H1 (cell line): ENCODE measurements at regions not wholly inside any gene's neighbourhood (a gene's known extent, or its start where the extent isn't known, plus 50 kb on each side); places are given as distances from the start of the nearest gene placed in this dataset.
"Not testable (repeated sequence)": the region's sequence is repeated elsewhere in the genome, so short reads cannot be mapped to it uniquely, and the experiment has no call there.

Experiments
- CTCF ChIA-PET: fragments of 300-600 bp; sonication (Branson Sonifier 250); formaldehyde crosslinking; loops from one replicate; lab custom pipeline; 2021; ENCODE audit not compliant: partially characterized antibody; lab: Charles Lee
- POLR2A ChIA-PET: fragments of 300-600 bp; sonication (Branson Sonifier 250); formaldehyde crosslinking; loops from one replicate; lab custom pipeline; 2021; ENCODE audit warnings: inconsistent platforms; ENCODE audit not compliant: partially characterized antibody; lab: Charles Lee
- DNase-seq, 2 experiments: peaks; one replicate each; pipeline versions ENCODE4 v3.0.0 to v3.0.0-alpha.2; 2010 to 2022; ENCODE audit warnings: low spot score in 2 of 2, low read depth in 1 of 2, mixed read lengths in 1 of 2
- FAIRE-seq: peaks from 2 replicates; lab custom pipeline; 2011; peaks lifted over from hg19 to GRCh38; lab: Jason Lieb, UNC
- H2AFZ ChIP-seq: 2 replicates; pipeline ENCODE4 v1.8.1; 2012; ENCODE audit warnings: low read length, inconsistent platforms
- H2AK5ac ChIP-seq: 2 replicates; pipeline ENCODE4 v1.6.1; 2013; ENCODE audit warnings: low read depth, low read length
- H2BK120ac ChIP-seq: replicated peaks from 2 replicates; pipeline ENCODE3; 2013; ENCODE audit warnings: low read depth, low read length, inconsistent platforms
- H2BK12ac ChIP-seq: 2 replicates; pipeline ENCODE4 v1.6.1; 2013; ENCODE audit warnings: low read depth, low read length
- H2BK15ac ChIP-seq: 2 replicates; pipeline ENCODE4 v1.6.1; 2013; ENCODE audit warnings: low read length
- H2BK20ac ChIP-seq: 2 replicates; pipeline ENCODE4 v1.6.1; 2013; ENCODE audit warnings: low read length
- H2BK5ac ChIP-seq: 2 replicates; pipeline ENCODE4 v1.6.1; 2013; ENCODE audit warnings: low read depth, low read length
- H3K14ac ChIP-seq: 2 replicates; pipeline ENCODE4 v1.6.1; 2013; ENCODE audit warnings: inconsistent platforms; ENCODE audit not compliant: insufficient read length
- H3K18ac ChIP-seq: 2 replicates; pipeline ENCODE4 v1.6.1; 2013; ENCODE audit warnings: low read length; ENCODE audit errors: extremely low read depth
- H3K23ac ChIP-seq: 2 replicates; pipeline ENCODE4 v1.6.1; 2013; ENCODE audit warnings: inconsistent platforms; ENCODE audit not compliant: insufficient read length
- H3K23me2 ChIP-seq: 2 replicates; pipeline ENCODE4 v1.6.1; 2013; ENCODE audit warnings: low read depth, low read length
- H3K27ac ChIP-seq: 2 replicates; pipeline ENCODE4 v1.6.1; 2011; ENCODE audit warnings: low read depth, low read length, inconsistent platforms
- H3K27me3 ChIP-seq, 4 experiments: replicated peaks in 1 of 4; 1 replicate in 1 of 4; 2 replicates in 3 of 4; pipeline versions ENCODE4 v1.6.1 to v1.8.1; 2011 to 2013; ENCODE audit warnings: low read length in 3 of 4, mild to moderate bottlenecking in 3 of 4, inconsistent platforms in 2 of 4, mixed read lengths in 2 of 4, moderate library complexity in 1 of 4; ENCODE audit not compliant: control insufficient read depth in 3 of 4, insufficient read depth in 3 of 4; ENCODE audit errors: extremely low read depth in 1 of 4
- H3K36me3 ChIP-seq, 4 experiments: 2 replicates each; pipeline versions ENCODE4 v1.6.1 to v1.8.1; 2011 to 2013; ENCODE audit warnings: mild to moderate bottlenecking in 4 of 4, low read length in 3 of 4, moderate library complexity in 2 of 4, control low read depth in 1 of 4, inconsistent platforms in 1 of 4; ENCODE audit not compliant: insufficient read depth in 4 of 4, control insufficient read depth in 2 of 4
- H3K4ac ChIP-seq: replicated peaks from 2 replicates; pipeline ENCODE3; 2013; ENCODE audit warnings: low read length, low read depth, mixed read lengths, inconsistent platforms; ENCODE audit not compliant: insufficient read length
- H3K4me1 ChIP-seq, 4 experiments: replicated peaks in 1 of 4; 1 replicate in 1 of 4; 2 replicates in 3 of 4; pipeline versions ENCODE4 v1.6.1 to v1.8.1; 2011 to 2013; ENCODE audit warnings: low read length in 3 of 4, inconsistent platforms in 2 of 4, mixed read lengths in 1 of 4; ENCODE audit not compliant: insufficient read depth in 4 of 4, control insufficient read depth in 3 of 4
- H3K4me2 ChIP-seq, 2 experiments: 2 replicates each; pipeline versions ENCODE4 v1.6.1 to v1.8.1; 2011 to 2013; ENCODE audit warnings: low read depth in 2 of 2, low read length in 2 of 2, control low read depth in 1 of 2, inconsistent platforms in 1 of 2, mild to moderate bottlenecking in 1 of 2; ENCODE audit not compliant: insufficient read depth in 1 of 2
- H3K4me3 ChIP-seq, 4 experiments: fragments of 200-600, 300-600 bp in 1 of 4; sonication (generic), shearing (Covaris generic), sonication (Bioruptor Twin) in 1 of 4; 2 replicates each; pipeline versions ENCODE4 v1.5.1 to v1.8.1; 2011 to 2016; ENCODE audit warnings: low read length in 4 of 4, low read depth in 3 of 4, control low read depth in 2 of 4, inconsistent platforms in 2 of 4, mild to moderate bottlenecking in 2 of 4, mixed read lengths in 1 of 4, moderate library complexity in 1 of 4; ENCODE audit not compliant: insufficient read depth in 2 of 4; ENCODE audit errors: extremely low read depth in 1 of 4
- H3K56ac ChIP-seq: replicated peaks from 2 replicates; pipeline ENCODE3; 2013; ENCODE audit warnings: low read depth, mild to moderate bottlenecking, mixed read lengths, low read length, inconsistent platforms; ENCODE audit not compliant: insufficient read length
- H3K79me1 ChIP-seq: 2 replicates; pipeline ENCODE4 v1.6.1; 2013; ENCODE audit warnings: low read depth, low read length, control low read depth
- H3K79me2 ChIP-seq, 2 experiments: 2 replicates each; pipeline versions ENCODE4 v1.6.1 to v1.8.1; 2012 to 2013; ENCODE audit warnings: low read length in 2 of 2, mild to moderate bottlenecking in 2 of 2, inconsistent platforms in 1 of 2; ENCODE audit not compliant: insufficient read depth in 2 of 2, control insufficient read depth in 1 of 2
- H3K9ac ChIP-seq, 4 experiments: replicated peaks in 1 of 4; 1 replicate in 1 of 4; 2 replicates in 3 of 4; pipeline versions ENCODE4 v1.6.1 to v1.8.1; 2011 to 2013; ENCODE audit warnings: low read depth in 3 of 4, low read length in 3 of 4, control low read depth in 2 of 4, mild to moderate bottlenecking in 2 of 4, moderate library complexity in 2 of 4, inconsistent platforms in 1 of 4; ENCODE audit errors: extremely low read depth in 1 of 4
- H3K9me3 ChIP-seq, 2 experiments: 2 replicates each; pipeline versions ENCODE4 v1.6.1 to v1.8.1; 2012 to 2013; ENCODE audit warnings: mild to moderate bottlenecking in 2 of 2, moderate library complexity in 2 of 2, control low read depth in 1 of 2, inconsistent platforms in 1 of 2, low read depth in 1 of 2, low read length in 1 of 2, mixed read lengths in 1 of 2; ENCODE audit not compliant: insufficient read depth in 2 of 2
- H4K20me1 ChIP-seq, 2 experiments: replicated peaks in 1 of 2; 2 replicates each; pipeline versions ENCODE3 to v1.8.1; 2011 to 2013; ENCODE audit warnings: inconsistent platforms in 2 of 2, low read length in 2 of 2, mild to moderate bottlenecking in 1 of 2; ENCODE audit not compliant: insufficient read depth in 2 of 2, control insufficient read depth in 1 of 2
- H4K5ac ChIP-seq: 2 replicates; pipeline ENCODE4 v1.6.1; 2013; ENCODE audit warnings: low read length, low read depth, mixed read lengths, inconsistent platforms; ENCODE audit not compliant: insufficient read length
- H4K8ac ChIP-seq: 2 replicates; pipeline ENCODE4 v1.8.0; 2013; ENCODE audit warnings: mild to moderate bottlenecking, moderate library complexity, low read length, inconsistent platforms; ENCODE audit not compliant: insufficient read depth; ENCODE audit errors: extremely low read depth
- H4K91ac ChIP-seq: replicated peaks from 2 replicates; pipeline ENCODE3; 2013; ENCODE audit warnings: low read length, mixed read lengths, inconsistent platforms; ENCODE audit not compliant: insufficient read length
- CEBPB ChIP-seq: IDR thresholded peaks from 2 replicates; pipeline ENCODE4 v1.6.1; 2012; ENCODE audit warnings: low read depth, low read length
- CHD1 ChIP-seq: IDR thresholded peaks from 2 replicates; pipeline ENCODE4 v1.6.1; 2012; ENCODE audit warnings: low read depth, low read length, improper control_type of control experiment
- NANOG ChIP-seq: IDR thresholded peaks from 2 replicates; pipeline ENCODE4 v1.6.1; 2011; ENCODE audit warnings: low read length, low read depth, mild to moderate bottlenecking, inconsistent platforms; ENCODE audit not compliant: insufficient read depth, poor library complexity, severe bottlenecking
- POLR2A ChIP-seq, 2 experiments: IDR thresholded peaks; 1 replicate in 1 of 2; 2 replicates in 1 of 2; pipeline ENCODE4 v1.6.1; 2011; ENCODE audit warnings: low read depth in 2 of 2, low read length in 2 of 2, mild to moderate bottlenecking in 2 of 2; ENCODE audit errors: control extremely low read depth in 1 of 2
- TAF7 ChIP-seq: optimal IDR thresholded peaks from 2 replicates; pipeline ENCODE3; 2011; ENCODE audit warnings: low read depth, mild to moderate bottlenecking, inconsistent platforms, low read length, moderate library complexity, borderline replicate concordance
- WGBS, 2 experiments: shearing (Covaris generic) in 1 of 2; methylation state at CpG; one replicate each; pipeline versions ENCODE4 v1.1.6 to v1.1.7; 2013 to 2015; ENCODE audit warnings: low lambda C conversion rate in 2 of 2, mixed read lengths in 2 of 2, inconsistent platforms in 1 of 2, low coverage in 1 of 2, missing lambda C conversion rate in 1 of 2; ENCODE audit not compliant: insufficient replicate concordance in 2 of 2, insufficient coverage in 1 of 2, insufficient read length in 1 of 2; ENCODE audit errors: extremely low coverage in 1 of 2, missing lambda C conversion rate in 1 of 2; 5-methylcytosine and 5-hydroxymethylcytosine counted together

GRCh38 chr5:42090162-42090561 lies 165.1 kb downstream of the FBXO4 start:
- Histone ChIP-seq H3K4me2 (no peak overlapping the region), H4K20me1 (no peaks in the 10 kb centered on the region)
- POLR2A ChIA-PET, result no interaction called here

GRCh38 chr5:42099846-42100245 lies 174.8 kb downstream of the FBXO4 start:
- H3K4me3 ChIP-seq, H3K23ac ChIP-seq, H2BK120ac ChIP-seq, H3K27me3 ChIP-seq, FAIRE-seq, H2AFZ ChIP-seq, H3K4me2 ChIP-seq, H3K9ac ChIP-seq, H3K79me1 ChIP-seq, H3K4ac ChIP-seq, H4K8ac ChIP-seq, H4K91ac ChIP-seq, H2BK12ac ChIP-seq, H3K23me2 ChIP-seq, POLR2A ChIA-PET, H3K79me2 ChIP-seq, H2AK5ac ChIP-seq, DNase-seq, H3K27ac ChIP-seq, H3K56ac ChIP-seq, H3K36me3 ChIP-seq, CTCF ChIA-PET, H4K5ac ChIP-seq, H2BK20ac ChIP-seq, H2BK15ac ChIP-seq, H3K4me1 ChIP-seq, H3K14ac ChIP-seq, H4K20me1 ChIP-seq, H3K18ac ChIP-seq, H2BK5ac ChIP-seq: not testable (repeated sequence)
- peaks cover 12 to 14% of the 10 kb centered on the region in 2 experiments; a peak in 3 of 4 replicates for H3K9me3 ChIP-seq
- WGBS, 2 experiments, result 99% methylated on average over 5 of the region's 5 CpGs; no CpG with 5 or more reads in 1 of the 2 experiments

More at GRCh38 chr5:42090162-42090561, 165.1 kb downstream of the FBXO4 start:
- Histone ChIP-seq H4K8ac (no peak overlapping the region), H3K36me3 (no peaks in the 10 kb centered on the region), H3K4ac (no peak overlapping the region), H3K14ac (no peak overlapping the region), H2BK20ac (no peak overlapping the region), H3K9me3 (no peaks in the 10 kb centered on the region), H4K5ac (no peak overlapping the region), H3K27me3 (no peaks in the 10 kb centered on the region), H3K9ac (no peak overlapping the region), H3K4me3 (no peak overlapping the region), H2BK5ac (no peak overlapping the region), H2BK15ac (no peak overlapping the region), H3K27ac (no peak overlapping the region), H4K91ac (no peak overlapping the region), H2AK5ac (no peak overlapping the region), H2AFZ (no peak overlapping the region), H3K79me2 (no peaks in the 10 kb centered on the region), H3K4me1 (no peaks in the 10 kb centered on the region), H3K18ac (no peak overlapping the region), H2BK120ac (no peak overlapping the region), H3K23ac (no peak overlapping the region), H3K79me1 (no peaks in the 10 kb centered on the region), H2BK12ac (no peak overlapping the region), H3K56ac (no peak overlapping the region), H3K23me2 (no peaks in the 10 kb centered on the region)
- DNase-seq (no peak), FAIRE-seq (no peak)
- TF ChIP-seq CHD1, result no peak
- TF ChIP-seq POLR2A (IDR thresholded peaks at IDR 0.05; ENCODE audit: control extremely low read depth in 1 of 2, low read depth in 2 of 2, low read length in 2 of 2), result no peak
- no peak for TF ChIP-seq TAF7
- TF ChIP-seq NANOG, result no peak
- TF ChIP-seq CEBPB, result no peak
- CTCF ChIA-PET, result no interaction called here
